GM12878 (cell line): ENCODE measurements at regions not wholly inside any gene's neighbourhood (a gene's known extent, or its start where the extent isn't known, plus 50 kb on each side); places are given as distances from the start of the nearest gene placed in this dataset.

Source experiments
- ATAC-seq: fragments of 200-7000 bp; cut with Tn5 transposase; 3 replicates; pipeline ENCODE4 v1.9.1; 2020; ENCODE audit warnings: mild to moderate bottlenecking, moderate library complexity
- BruUV-seq: library from RNA; stranded (reverse); fragments of 400-500 nt; replicated peaks from 2 replicates; lab custom pipeline; 2021; lab: Mats Ljungman, UMichigan
- CTCF ChIA-PET: fragments of 300-600 bp; sonication (Branson Sonifier 250); formaldehyde crosslinking; extraction: SDS; loops from one replicate; lab custom pipeline; 2021; ENCODE audit warnings: inconsistent platforms; lab: Yijun Ruan, JAX
- POLR2A ChIA-PET: fragments of 350-600 bp; formaldehyde crosslinking; extraction: SDS; loops from one replicate; lab custom pipeline; 2021; ENCODE audit warnings: inconsistent platforms; lab: Charles Lee
- RAD21 ChIA-PET: fragments of 300-600 bp; sonication (Branson Sonifier 250); formaldehyde crosslinking; loops from one replicate; lab custom pipeline; 2023; ENCODE audit warnings: antibody characterized with exemption; ENCODE audit not compliant: unreplicated experiment; lab: Charles Lee
- SMC1A ChIA-PET: fragments of 300-600 bp; sonication (Branson Sonifier 250); formaldehyde crosslinking; loops from one replicate; lab custom pipeline; 2023; ENCODE audit not compliant: unreplicated experiment, uncharacterized antibody; lab: Charles Lee
- DNase-seq: peaks from one replicate; pipeline ENCODE4 v3.0.0-alpha.2; 2011; ENCODE audit warnings: low read depth, low spot score
- FAIRE-seq: peaks from 3 replicates; lab custom pipeline; 2011; peaks lifted over from hg19 to GRCh38; lab: Jason Lieb, UNC
- H2AFZ ChIP-seq: 2 replicates; pipeline ENCODE4 v1.6.0; 2011; ENCODE audit warnings: low read depth, low read length, control low read depth; ENCODE audit not compliant: control insufficient read depth
- H3K27ac ChIP-seq: 2 replicates; pipeline ENCODE4 v1.5.1; 2011; ENCODE audit warnings: control low read depth; ENCODE audit not compliant: control insufficient read depth, insufficient read depth
- H3K27me3 ChIP-seq, 2 experiments: replicated peaks in 1 of 2; 2 replicates each; pipeline versions ENCODE4 v1.6.0 to v1.6.1; 2011; ENCODE audit warnings: low read length in 1 of 2; ENCODE audit not compliant: control insufficient read depth in 2 of 2, insufficient read depth in 2 of 2
- H3K36me3 ChIP-seq, 2 experiments: 2 replicates each; pipeline ENCODE4 v1.5.1; 2011; ENCODE audit warnings: low read length in 1 of 2; ENCODE audit not compliant: control insufficient read depth in 2 of 2, insufficient read depth in 2 of 2
- H3K4me1 ChIP-seq: 2 replicates; pipeline ENCODE4 v1.6.1; 2011; ENCODE audit warnings: mild to moderate bottlenecking, low read length, moderate library complexity, mixed read lengths; ENCODE audit not compliant: control insufficient read depth, insufficient read depth
- H3K4me2 ChIP-seq: 2 replicates; pipeline ENCODE4 v1.6.0; 2011; ENCODE audit warnings: control low read depth; ENCODE audit not compliant: control insufficient read depth, insufficient read depth
- H3K4me3 ChIP-seq: fragments of 200-600 bp; sonication (generic); 2 replicates; pipeline ENCODE4 v1.5.1; 2016
- H3K79me2 ChIP-seq: 2 replicates; pipeline ENCODE4 v1.6.0; 2011; ENCODE audit warnings: low read length; ENCODE audit not compliant: control insufficient read depth, insufficient read depth
- H3K9ac ChIP-seq: 2 replicates; pipeline ENCODE4 v1.8.0; 2011; ENCODE audit warnings: low read length, control low read depth, mixed read lengths; ENCODE audit not compliant: control insufficient read depth, insufficient read depth
- H3K9me3 ChIP-seq: replicated peaks from 3 replicates; pipeline ENCODE4 v1.5.1; 2011; ENCODE audit warnings: mild to moderate bottlenecking, low read length; ENCODE audit not compliant: control insufficient read depth, insufficient read depth
- H4K20me1 ChIP-seq: 2 replicates; pipeline ENCODE4 v1.6.0; 2011; ENCODE audit not compliant: control insufficient read depth, insufficient read depth
- FOXK2 ChIP-seq: fragments of 450-650 bp; IDR thresholded peaks from 2 replicates; pipeline ENCODE4 v1.6.1; 2017; ENCODE audit warnings: mild to moderate bottlenecking, moderate library complexity
- LARP7 ChIP-seq: fragments of 450-650 bp; IDR thresholded peaks from 2 replicates; pipeline ENCODE4 v1.6.1; 2017; ENCODE audit warnings: mild to moderate bottlenecking
- NFXL1 ChIP-seq: fragments of 450-650 bp; IDR thresholded peaks from 2 replicates; pipeline ENCODE4 v1.6.1; 2017; ENCODE audit warnings: antibody characterized with exemption, mild to moderate bottlenecking, borderline replicate concordance
- NFYB ChIP-seq: IDR thresholded peaks from 2 replicates; pipeline ENCODE4 v1.6.1; 2011; ENCODE audit warnings: low read depth, mild to moderate bottlenecking, low read length, improper control_type of control experiment, moderate library complexity; ENCODE audit not compliant: insufficient read depth
- PAX8 ChIP-seq: fragments of 450-650 bp; IDR thresholded peaks from 2 replicates; pipeline ENCODE4 v1.6.1; 2017; ENCODE audit warnings: mild to moderate bottlenecking, moderate library complexity
- SMAD1 ChIP-seq: fragments of 450-650 bp; IDR thresholded peaks from 2 replicates; pipeline ENCODE4 v1.6.1; 2018; ENCODE audit warnings: mild to moderate bottlenecking, low read depth; ENCODE audit not compliant: partially characterized antibody
- ZNF207 ChIP-seq: fragments of 450-650 bp; IDR thresholded peaks from 2 replicates; pipeline ENCODE4 v1.6.1; 2014; ENCODE audit warnings: antibody characterized with exemption, mild to moderate bottlenecking, borderline replicate concordance
- WGBS: methylation state at CpG from one replicate; pipeline ENCODE4 v1.1.6; 2016; ENCODE audit warnings: low lambda C conversion rate; ENCODE audit not compliant: insufficient replicate concordance, insufficient coverage; ENCODE audit errors: missing lambda C conversion rate; 5-methylcytosine and 5-hydroxymethylcytosine counted together
- in situ Hi-C: fragments of 300-500 bp; cut with MboI; formaldehyde crosslinking; loops from 9 replicates; pipeline ENCODE4 v1.14.3; 2018; ENCODE audit warnings: mixed read lengths
- intact Hi-C: fragments of 100-400 bp; cut with micrococcal nuclease; formaldehyde crosslinking; loops from one replicate; pipeline ENCODE4 v1.14.2; 2022; ENCODE audit not compliant: unreplicated experiment
- TF ChIP-seq, protein P1 (sequence below): fragments of 450-650 bp; IDR thresholded peaks from 2 replicates; pipeline ENCODE4 v1.6.1; 2018; ENCODE audit warnings: borderline replicate concordance, mild to moderate bottlenecking; ENCODE audit not compliant: partially characterized antibody

DNA sequence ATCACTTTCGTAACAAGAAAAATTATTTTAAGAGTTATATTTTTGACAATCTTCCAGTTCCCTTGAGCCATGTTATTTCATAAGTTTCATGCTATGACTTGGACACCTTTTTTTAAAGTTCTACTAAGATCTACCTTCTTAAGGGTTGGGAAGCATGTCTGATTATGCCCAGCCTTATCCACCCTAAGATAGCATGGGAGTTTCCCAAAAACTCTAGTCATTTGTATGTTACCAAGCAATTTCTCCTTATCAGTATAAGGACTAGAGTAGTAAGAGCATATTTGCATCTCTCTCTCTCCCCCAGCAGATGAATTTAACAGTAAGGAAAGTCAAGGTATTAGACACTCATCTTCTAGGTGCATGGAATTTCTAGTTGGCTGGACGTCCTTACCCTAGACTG is 85.1 kb upstream of the NTRK3 start:
- CTCF ChIA-PET: no interaction called here
- ATAC-seq (no peak), FAIRE-seq (no peak), DNase-seq (no peak)
- Histone ChIP-seq H3K4me1 (no peaks in the 10 kb centered on the region), H3K27me3 (no peaks in the 10 kb centered on the region; a peak in 1 of 4 replicates), H3K36me3 (no peaks in the 10 kb centered on the region), H3K9me3 (no peaks in the 10 kb centered on the region), H3K9ac (no peak overlapping the region), H4K20me1 (no peaks in the 10 kb centered on the region), H3K27ac (no peak overlapping the region), H3K4me2 (no peak overlapping the region), H3K4me3 (no peak overlapping the region), H3K79me2 (no peaks in the 10 kb centered on the region), H2AFZ (no peak overlapping the region)
- RAD21 ChIA-PET: no interaction called here
- no TSS peak for BruUV-seq
- POLR2A ChIA-PET: no interaction called here
- TF ChIP-seq FOXK2 (no peak), ZNF207 (no peak), LARP7 (no peak), PAX8 (no peak), SMAD1 (no peak), NFYB (no peak), NFXL1 (no peak)
- TF ChIP-seq, protein P1, sequence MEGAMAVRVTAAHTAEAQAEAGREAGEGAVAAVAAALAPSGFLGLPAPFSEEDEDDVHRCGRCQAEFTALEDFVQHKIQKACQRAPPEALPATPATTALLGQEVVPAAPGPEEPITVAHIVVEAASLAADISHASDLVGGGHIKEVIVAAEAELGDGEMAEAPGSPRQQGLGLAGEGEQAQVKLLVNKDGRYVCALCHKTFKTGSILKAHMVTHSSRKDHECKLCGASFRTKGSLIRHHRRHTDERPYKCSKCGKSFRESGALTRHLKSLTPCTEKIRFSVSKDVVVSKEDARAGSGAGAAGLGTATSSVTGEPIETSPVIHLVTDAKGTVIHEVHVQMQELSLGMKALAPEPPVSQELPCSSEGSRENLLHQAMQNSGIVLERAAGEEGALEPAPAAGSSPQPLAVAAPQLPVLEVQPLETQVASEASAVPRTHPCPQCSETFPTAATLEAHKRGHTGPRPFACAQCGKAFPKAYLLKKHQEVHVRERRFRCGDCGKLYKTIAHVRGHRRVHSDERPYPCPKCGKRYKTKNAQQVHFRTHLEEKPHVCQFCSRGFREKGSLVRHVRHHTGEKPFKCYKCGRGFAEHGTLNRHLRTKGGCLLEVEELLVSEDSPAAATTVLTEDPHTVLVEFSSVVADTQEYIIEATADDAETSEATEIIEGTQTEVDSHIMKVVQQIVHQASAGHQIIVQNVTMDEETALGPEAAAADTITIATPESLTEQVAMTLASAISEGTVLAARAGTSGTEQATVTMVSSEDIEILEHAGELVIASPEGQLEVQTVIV: no peak
- intact Hi-C loops (no loop called here), in situ Hi-C loops (no loop called here)
- SMC1A ChIA-PET: no interaction called here
- 0% methylated on average over 2 of the region's 2 CpGs for WGBS
